H1 (cell line): ENCODE measurements at regions not wholly inside any gene's neighbourhood (a gene's known extent, or its start where the extent isn't known, plus 50 kb on each side); places are given as distances from the start of the nearest gene placed in this dataset.

Source experiments
- CTCF ChIA-PET: fragments of 300-600 bp; sonication (Branson Sonifier 250); formaldehyde crosslinking; loops from one replicate; lab custom pipeline; 2021; ENCODE audit not compliant: partially characterized antibody; lab: Charles Lee
- POLR2A ChIA-PET: fragments of 300-600 bp; sonication (Branson Sonifier 250); formaldehyde crosslinking; loops from one replicate; lab custom pipeline; 2021; ENCODE audit warnings: inconsistent platforms; ENCODE audit not compliant: partially characterized antibody; lab: Charles Lee
- DNase-seq, 2 experiments: peaks; one replicate each; pipeline versions ENCODE4 v3.0.0 to v3.0.0-alpha.2; 2010 to 2022; ENCODE audit warnings: low spot score in 2 of 2, low read depth in 1 of 2, mixed read lengths in 1 of 2
- FAIRE-seq: peaks from 2 replicates; lab custom pipeline; 2011; peaks lifted over from hg19 to GRCh38; lab: Jason Lieb, UNC
- H2AFZ ChIP-seq: 2 replicates; pipeline ENCODE4 v1.8.1; 2012; ENCODE audit warnings: low read length, inconsistent platforms
- H2AK5ac ChIP-seq: 2 replicates; pipeline ENCODE4 v1.6.1; 2013; ENCODE audit warnings: low read depth, low read length
- H2BK120ac ChIP-seq: replicated peaks from 2 replicates; pipeline ENCODE3; 2013; ENCODE audit warnings: low read depth, low read length, inconsistent platforms
- H2BK12ac ChIP-seq: 2 replicates; pipeline ENCODE4 v1.6.1; 2013; ENCODE audit warnings: low read depth, low read length
- H2BK15ac ChIP-seq: 2 replicates; pipeline ENCODE4 v1.6.1; 2013; ENCODE audit warnings: low read length
- H2BK20ac ChIP-seq: 2 replicates; pipeline ENCODE4 v1.6.1; 2013; ENCODE audit warnings: low read length
- H2BK5ac ChIP-seq: 2 replicates; pipeline ENCODE4 v1.6.1; 2013; ENCODE audit warnings: low read depth, low read length
- H3K14ac ChIP-seq: 2 replicates; pipeline ENCODE4 v1.6.1; 2013; ENCODE audit warnings: inconsistent platforms; ENCODE audit not compliant: insufficient read length
- H3K18ac ChIP-seq: 2 replicates; pipeline ENCODE4 v1.6.1; 2013; ENCODE audit warnings: low read length; ENCODE audit errors: extremely low read depth
- H3K23ac ChIP-seq: 2 replicates; pipeline ENCODE4 v1.6.1; 2013; ENCODE audit warnings: inconsistent platforms; ENCODE audit not compliant: insufficient read length
- H3K23me2 ChIP-seq: 2 replicates; pipeline ENCODE4 v1.6.1; 2013; ENCODE audit warnings: low read depth, low read length
- H3K27ac ChIP-seq: 2 replicates; pipeline ENCODE4 v1.6.1; 2011; ENCODE audit warnings: low read depth, low read length, inconsistent platforms
- H3K27me3 ChIP-seq, 4 experiments: replicated peaks in 1 of 4; 1 replicate in 1 of 4; 2 replicates in 3 of 4; pipeline versions ENCODE4 v1.6.1 to v1.8.1; 2011 to 2013; ENCODE audit warnings: low read length in 3 of 4, mild to moderate bottlenecking in 3 of 4, inconsistent platforms in 2 of 4, mixed read lengths in 2 of 4, moderate library complexity in 1 of 4; ENCODE audit not compliant: control insufficient read depth in 3 of 4, insufficient read depth in 3 of 4; ENCODE audit errors: extremely low read depth in 1 of 4
- H3K36me3 ChIP-seq, 4 experiments: 2 replicates each; pipeline versions ENCODE4 v1.6.1 to v1.8.1; 2011 to 2013; ENCODE audit warnings: mild to moderate bottlenecking in 4 of 4, low read length in 3 of 4, moderate library complexity in 2 of 4, control low read depth in 1 of 4, inconsistent platforms in 1 of 4; ENCODE audit not compliant: insufficient read depth in 4 of 4, control insufficient read depth in 2 of 4
- H3K4ac ChIP-seq: replicated peaks from 2 replicates; pipeline ENCODE3; 2013; ENCODE audit warnings: low read length, low read depth, mixed read lengths, inconsistent platforms; ENCODE audit not compliant: insufficient read length
- H3K4me1 ChIP-seq, 4 experiments: replicated peaks in 1 of 4; 1 replicate in 1 of 4; 2 replicates in 3 of 4; pipeline versions ENCODE4 v1.6.1 to v1.8.1; 2011 to 2013; ENCODE audit warnings: low read length in 3 of 4, inconsistent platforms in 2 of 4, mixed read lengths in 1 of 4; ENCODE audit not compliant: insufficient read depth in 4 of 4, control insufficient read depth in 3 of 4
- H3K4me2 ChIP-seq, 2 experiments: 2 replicates each; pipeline versions ENCODE4 v1.6.1 to v1.8.1; 2011 to 2013; ENCODE audit warnings: low read depth in 2 of 2, low read length in 2 of 2, control low read depth in 1 of 2, inconsistent platforms in 1 of 2, mild to moderate bottlenecking in 1 of 2; ENCODE audit not compliant: insufficient read depth in 1 of 2
- H3K4me3 ChIP-seq, 4 experiments: fragments of 200-600, 300-600 bp in 1 of 4; sonication (generic), shearing (Covaris generic), sonication (Bioruptor Twin) in 1 of 4; 2 replicates each; pipeline versions ENCODE4 v1.5.1 to v1.8.1; 2011 to 2016; ENCODE audit warnings: low read length in 4 of 4, low read depth in 3 of 4, control low read depth in 2 of 4, inconsistent platforms in 2 of 4, mild to moderate bottlenecking in 2 of 4, mixed read lengths in 1 of 4, moderate library complexity in 1 of 4; ENCODE audit not compliant: insufficient read depth in 2 of 4; ENCODE audit errors: extremely low read depth in 1 of 4
- H3K56ac ChIP-seq: replicated peaks from 2 replicates; pipeline ENCODE3; 2013; ENCODE audit warnings: low read depth, mild to moderate bottlenecking, mixed read lengths, low read length, inconsistent platforms; ENCODE audit not compliant: insufficient read length
- H3K79me1 ChIP-seq: 2 replicates; pipeline ENCODE4 v1.6.1; 2013; ENCODE audit warnings: low read depth, low read length, control low read depth
- H3K79me2 ChIP-seq, 2 experiments: 2 replicates each; pipeline versions ENCODE4 v1.6.1 to v1.8.1; 2012 to 2013; ENCODE audit warnings: low read length in 2 of 2, mild to moderate bottlenecking in 2 of 2, inconsistent platforms in 1 of 2; ENCODE audit not compliant: insufficient read depth in 2 of 2, control insufficient read depth in 1 of 2
- H3K9ac ChIP-seq, 4 experiments: replicated peaks in 1 of 4; 1 replicate in 1 of 4; 2 replicates in 3 of 4; pipeline versions ENCODE4 v1.6.1 to v1.8.1; 2011 to 2013; ENCODE audit warnings: low read depth in 3 of 4, low read length in 3 of 4, control low read depth in 2 of 4, mild to moderate bottlenecking in 2 of 4, moderate library complexity in 2 of 4, inconsistent platforms in 1 of 4; ENCODE audit errors: extremely low read depth in 1 of 4
- H3K9me3 ChIP-seq, 2 experiments: 2 replicates each; pipeline versions ENCODE4 v1.6.1 to v1.8.1; 2012 to 2013; ENCODE audit warnings: mild to moderate bottlenecking in 2 of 2, moderate library complexity in 2 of 2, control low read depth in 1 of 2, inconsistent platforms in 1 of 2, low read depth in 1 of 2, low read length in 1 of 2, mixed read lengths in 1 of 2; ENCODE audit not compliant: insufficient read depth in 2 of 2
- H4K20me1 ChIP-seq, 2 experiments: replicated peaks in 1 of 2; 2 replicates each; pipeline versions ENCODE3 to v1.8.1; 2011 to 2013; ENCODE audit warnings: inconsistent platforms in 2 of 2, low read length in 2 of 2, mild to moderate bottlenecking in 1 of 2; ENCODE audit not compliant: insufficient read depth in 2 of 2, control insufficient read depth in 1 of 2
- H4K5ac ChIP-seq: 2 replicates; pipeline ENCODE4 v1.6.1; 2013; ENCODE audit warnings: low read length, low read depth, mixed read lengths, inconsistent platforms; ENCODE audit not compliant: insufficient read length
- H4K8ac ChIP-seq: 2 replicates; pipeline ENCODE4 v1.8.0; 2013; ENCODE audit warnings: mild to moderate bottlenecking, moderate library complexity, low read length, inconsistent platforms; ENCODE audit not compliant: insufficient read depth; ENCODE audit errors: extremely low read depth
- H4K91ac ChIP-seq: replicated peaks from 2 replicates; pipeline ENCODE3; 2013; ENCODE audit warnings: low read length, mixed read lengths, inconsistent platforms; ENCODE audit not compliant: insufficient read length
- CBX8 ChIP-seq: fragments of 300-800, 300-1000 bp; sonication (generic); IDR thresholded peaks from 2 replicates; pipeline ENCODE4 v1.7.1; 2016; ENCODE audit warnings: low read depth, low read length, borderline replicate concordance
- EP300 ChIP-seq, 2 experiments: IDR thresholded peaks; 1 replicate in 1 of 2; 2 replicates in 1 of 2; pipeline ENCODE4 v1.6.1; 2011 to 2012; ENCODE audit warnings: low read depth in 2 of 2, low read length in 2 of 2, mild to moderate bottlenecking in 2 of 2, borderline replicate concordance in 1 of 2, inconsistent platforms in 1 of 2, moderate library complexity in 1 of 2
- HDAC2 ChIP-seq, 2 experiments: fragments of 300-600 bp in 1 of 2; sonication (generic) in 1 of 2; IDR thresholded peaks; 2 replicates each; pipeline ENCODE4 v1.6.1; 2011 to 2012; ENCODE audit warnings: low read depth in 2 of 2, low read length in 2 of 2, mild to moderate bottlenecking in 2 of 2, moderate library complexity in 2 of 2, borderline replicate concordance in 1 of 2, inconsistent platforms in 1 of 2
- JUN ChIP-seq: IDR thresholded peaks from 2 replicates; pipeline ENCODE4 v1.6.1; 2011; ENCODE audit warnings: low read depth, mild to moderate bottlenecking, improper control_type of control experiment, low read length
- KDM5A ChIP-seq: fragments of 200-600 bp; IDR thresholded peaks from 2 replicates; pipeline ENCODE4 v1.7.1; 2012; ENCODE audit warnings: mild to moderate bottlenecking, low read length, inconsistent platforms, mixed read lengths
- PHF8 ChIP-seq: fragments of 200-600 bp; sonication (generic); conservative IDR thresholded peaks from 2 replicates; pipeline ENCODE4 v1.7.1; 2012; ENCODE audit warnings: low read depth, mild to moderate bottlenecking, inconsistent platforms, low read length, moderate library complexity
- POU5F1 ChIP-seq: IDR thresholded peaks from 2 replicates; pipeline ENCODE4 v1.6.1; 2011; ENCODE audit warnings: low read depth, mild to moderate bottlenecking, low read length, moderate library complexity
- SAP30 ChIP-seq: fragments of 300-600 bp; sonication (generic); IDR thresholded peaks from 2 replicates; pipeline ENCODE4 v1.7.1; 2012; ENCODE audit warnings: low read length, moderate library complexity, mild to moderate bottlenecking, inconsistent platforms; ENCODE audit not compliant: insufficient read depth, insufficient replicate concordance
- SIN3A ChIP-seq, 2 experiments: IDR thresholded peaks in 1 of 2; conservative IDR thresholded peaks in 1 of 2; 2 replicates each; pipeline ENCODE4 v1.6.1; 2011 to 2012; ENCODE audit warnings: low read length in 2 of 2, improper control_type of control experiment in 1 of 2, low read depth in 1 of 2, mild to moderate bottlenecking in 1 of 2
- SP4 ChIP-seq: IDR thresholded peaks from 2 replicates; pipeline ENCODE4 v1.6.1; 2012; ENCODE audit warnings: low read length, inconsistent platforms
- TAF7 ChIP-seq: optimal IDR thresholded peaks from 2 replicates; pipeline ENCODE3; 2011; ENCODE audit warnings: low read depth, mild to moderate bottlenecking, inconsistent platforms, low read length, moderate library complexity, borderline replicate concordance

DNA sequence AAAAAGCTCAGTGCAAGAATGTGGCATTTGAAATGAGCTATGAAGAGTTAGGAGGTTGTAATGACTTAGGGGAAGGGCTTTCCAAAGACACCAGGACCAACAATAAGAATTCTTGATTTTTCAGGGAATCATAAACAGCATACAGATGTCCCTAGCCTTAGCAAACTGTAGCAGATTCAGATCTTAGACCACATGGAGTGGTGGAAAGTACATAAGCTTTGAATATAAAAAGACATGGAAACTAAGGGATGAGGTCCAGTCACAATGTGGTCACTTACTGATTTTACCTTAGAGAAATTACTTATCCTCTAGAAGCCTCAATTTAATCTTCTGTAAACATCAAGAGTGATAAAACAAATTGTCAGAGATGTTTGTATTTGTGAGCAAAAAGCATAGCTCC lies 186.6 kb downstream of the DUSP6 start:
- Histone ChIP-seq H4K20me1 (no peaks in the 10 kb centered on the region), H3K23me2 (no peaks in the 10 kb centered on the region), H3K79me2 (no peaks in the 10 kb centered on the region), H3K36me3 (no peaks in the 10 kb centered on the region), H3K27me3 (no peaks in the 10 kb centered on the region; a peak in 1 of 7 replicates), H3K18ac (no peak overlapping the region), H3K4me1 (0 out of 7 replicates have a peak, but pooled peaks cover 0 to 2% (median 0%) of the 10 kb centered on the region in 4 experiments), H3K4ac (no peak overlapping the region), H3K27ac (no peak overlapping the region), H3K23ac (no peak overlapping the region), H2AFZ (no peak overlapping the region), H2BK5ac (no peak overlapping the region), H4K5ac (no peak overlapping the region)
- no peak for TF ChIP-seq JUN
- no peak for TF ChIP-seq EP300 (IDR thresholded peaks at IDR 0.05; ENCODE audit: borderline replicate concordance in 1 of 2, low read depth in 2 of 2, low read length in 2 of 2)
- no peak for TF ChIP-seq SP4
- no peak for TF ChIP-seq KDM5A
- TF ChIP-seq POU5F1, result no peak
- TF ChIP-seq SIN3A (conservative IDR thresholded peaks at IDR 0.05 in 1 of 2, IDR thresholded peaks at IDR 0.05 in 1 of 2; ENCODE audit: low read depth in 1 of 2, low read length in 2 of 2), result no peak
- TF ChIP-seq HDAC2 (IDR thresholded peaks at IDR 0.05; ENCODE audit: borderline replicate concordance in 1 of 2, low read depth in 2 of 2, low read length in 2 of 2), result no peak
- TF ChIP-seq TAF7, result no peak
- no peak for TF ChIP-seq PHF8
- TF ChIP-seq SAP30, result no peak
- no peak for TF ChIP-seq CBX8
- TF ChIP-seq, all 59 proteins: peak for 0
- H3K4me3 ChIP-seq, result no peak overlapping the region
- no peak overlapping the region for H3K14ac ChIP-seq
- H3K56ac ChIP-seq, result no peak overlapping the region
- no peak for FAIRE-seq
- no peak for DNase-seq
- no peak overlapping the region for H3K4me2 ChIP-seq
- no peak overlapping the region for H2BK12ac ChIP-seq
- H2BK120ac ChIP-seq, result no peak overlapping the region
- no peak overlapping the region for H4K8ac ChIP-seq
- H2BK20ac ChIP-seq, result no peak overlapping the region
- ChIA-PET CTCF (interaction anchor here (1.4 kb wide), 1 partner anchor 14 kb away, joined by 4 read pairs; no protein-coding TSS in a partner anchor), POLR2A (no interaction called here)
- no peaks in the 10 kb centered on the region for H3K9me3 ChIP-seq
- H2AK5ac ChIP-seq, result no peak overlapping the region
- H3K79me1 ChIP-seq, result no peaks in the 10 kb centered on the region
- no peak overlapping the region for H4K91ac ChIP-seq
- H2BK15ac ChIP-seq, result no peak overlapping the region
- H3K9ac ChIP-seq, result peak overlapping the region in 1 of 4 experiments; percentile 34; a peak in 1 of 7 replicates
